CD4-positive, alpha-beta T cell treated with Interleukin-1 beta for 1 hour (primary cell): ENCODE measurements at regions not wholly inside any gene's neighbourhood (a gene's known extent, or its start where the extent isn't known, plus 50 kb on each side); places are given as distances from the start of the nearest gene placed in this dataset.

ENCODE experiments used
- DNase-seq, 2 donors: peaks; one replicate each; pipeline ENCODE4 v3.0.0-alpha.2; 2020 to 2022

DNA sequence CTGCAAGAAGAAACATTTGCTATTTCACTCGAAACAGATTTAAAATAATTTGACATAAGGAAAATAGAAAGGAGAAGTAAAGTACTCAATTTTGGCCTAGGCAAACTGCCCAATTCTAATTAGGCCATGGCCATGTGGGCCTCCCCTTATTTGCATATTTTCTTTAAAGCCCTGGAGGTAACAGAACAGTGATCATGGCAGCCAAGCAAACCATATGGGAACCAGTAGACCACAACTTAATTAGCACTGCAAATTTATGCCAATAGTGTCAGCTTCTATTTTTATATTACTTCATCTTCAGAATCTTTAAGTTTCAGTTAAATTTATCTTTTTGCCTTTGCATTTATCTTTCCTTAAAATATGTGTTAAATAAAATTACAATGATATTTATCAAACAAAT, 63.3 kb upstream of the THSD7A start:
- no peak for DNase-seq

DNA sequence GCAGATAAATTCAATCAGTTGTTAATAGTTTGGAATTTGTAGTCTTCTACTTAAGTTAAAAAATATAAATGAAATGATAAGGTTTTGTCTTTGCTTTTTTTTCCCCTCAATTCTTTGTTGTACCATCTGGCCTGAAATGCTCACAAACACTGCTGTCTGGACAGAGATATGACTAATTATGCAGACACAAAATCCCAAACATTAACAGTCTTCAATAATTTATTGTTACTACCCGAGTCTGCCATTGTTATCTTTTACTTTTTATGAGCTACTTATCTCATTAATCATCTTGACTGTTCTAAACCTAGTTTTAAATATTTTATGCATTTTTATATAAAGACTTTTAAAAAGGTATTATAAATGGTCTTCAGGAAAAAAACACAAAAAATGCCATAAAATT, 64.7 kb upstream of the THSD7A start:
- DNase-seq = no peak

DNA sequence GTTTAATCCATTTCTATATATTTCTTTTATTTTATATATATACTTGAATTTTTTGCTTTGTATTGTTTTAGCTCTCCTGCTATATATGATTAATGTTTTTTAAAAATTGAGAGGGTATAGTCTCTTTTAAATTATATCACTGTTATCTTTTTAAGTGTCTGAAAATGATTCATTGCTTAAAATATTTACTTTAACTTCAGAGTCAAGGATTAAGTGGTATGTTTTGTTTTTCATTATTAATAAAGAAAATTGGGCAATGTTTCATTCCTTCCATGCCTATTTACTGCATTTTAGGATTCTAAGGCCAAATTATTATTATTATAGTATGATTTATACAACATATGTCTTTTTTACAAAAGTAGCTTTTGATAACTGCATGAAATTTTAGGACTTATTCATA, 67.2 kb upstream of the THSD7A start:
- no peak for DNase-seq

DNA sequence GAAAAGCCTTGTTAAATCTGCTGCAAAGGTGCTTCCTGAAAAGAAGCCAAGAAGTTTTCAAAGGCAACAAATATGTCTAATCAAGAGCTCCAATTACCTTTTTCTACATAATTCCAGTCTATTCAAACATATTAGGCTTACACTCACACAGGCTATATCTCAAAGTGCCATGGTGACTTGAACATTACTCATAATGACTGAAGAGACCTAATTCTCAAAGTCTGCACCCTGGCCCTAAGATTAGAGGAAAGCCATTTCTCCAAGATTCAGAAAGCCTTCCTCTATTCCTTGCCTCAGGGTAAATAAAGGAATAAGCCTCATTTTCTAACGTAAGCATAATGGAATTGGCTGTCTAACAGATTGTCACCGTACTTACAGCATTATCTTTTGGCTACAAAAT, 78.3 kb upstream of the THSD7A start:
- no peak for DNase-seq

DNA sequence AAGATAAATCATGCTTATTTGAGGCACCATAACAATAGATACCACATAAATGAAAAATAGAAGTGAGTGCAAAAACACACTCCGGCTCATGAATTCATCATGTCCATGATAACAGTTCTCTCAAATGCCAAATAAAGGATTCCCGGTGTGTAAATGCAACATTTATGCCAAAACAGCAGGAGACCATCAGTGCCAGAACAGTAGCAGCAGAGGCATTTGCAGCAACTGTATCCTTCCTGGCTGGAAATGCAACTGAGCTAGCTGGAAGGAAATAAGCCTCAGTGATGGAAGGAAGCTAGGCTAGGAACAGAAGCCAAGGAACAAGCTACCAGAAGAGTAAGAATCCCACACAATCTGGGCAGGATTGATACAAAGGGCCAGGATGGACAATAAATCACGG, 79.9 kb upstream of the THSD7A start:
- no peak for DNase-seq

DNA sequence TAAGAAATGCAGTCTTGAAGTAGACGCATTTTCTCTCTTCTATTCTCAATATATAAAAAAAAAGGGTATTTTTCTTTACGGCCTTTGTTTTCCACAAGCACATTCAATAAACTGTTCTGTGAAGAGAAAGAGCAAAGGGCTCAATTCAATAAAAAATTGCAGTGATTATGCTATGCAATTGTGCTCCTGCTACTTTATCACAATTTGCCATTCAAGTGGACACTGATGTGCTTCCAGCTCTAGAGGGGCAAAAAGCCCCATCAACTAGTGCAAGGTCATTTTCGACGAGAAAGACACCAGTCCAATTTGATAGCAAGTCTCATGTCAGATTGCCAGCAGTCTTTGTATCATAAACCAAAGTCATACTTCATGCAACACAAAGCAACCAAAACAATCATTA, 82.6 kb upstream of the THSD7A start:
- DNase-seq = no peak

DNA sequence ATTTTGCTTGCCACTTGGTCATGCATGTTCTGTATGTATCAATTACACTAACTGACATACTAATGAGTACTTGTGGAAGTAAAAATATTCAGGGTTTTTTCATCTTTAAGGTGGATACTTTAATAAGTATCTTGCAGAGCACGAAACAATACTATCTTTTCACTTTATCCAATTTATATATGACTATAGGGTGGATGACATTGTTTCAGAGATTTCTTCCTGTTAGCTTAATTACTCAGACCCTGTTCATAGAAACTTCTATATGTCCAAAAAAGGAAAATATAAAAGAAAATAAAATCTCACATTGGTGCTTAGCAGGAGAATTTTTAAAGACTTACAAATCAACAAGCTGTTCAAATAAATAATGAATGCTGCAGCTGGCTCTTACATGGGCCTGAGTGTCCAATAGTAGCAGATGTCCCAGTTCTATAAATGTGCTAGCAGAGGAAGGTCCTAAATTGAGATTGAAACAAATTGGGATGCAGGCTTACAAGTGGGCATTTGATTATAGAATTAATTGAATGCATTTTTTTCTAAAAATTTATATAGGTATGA, 91.5 kb upstream of the THSD7A start:
- no peak for DNase-seq

DNA sequence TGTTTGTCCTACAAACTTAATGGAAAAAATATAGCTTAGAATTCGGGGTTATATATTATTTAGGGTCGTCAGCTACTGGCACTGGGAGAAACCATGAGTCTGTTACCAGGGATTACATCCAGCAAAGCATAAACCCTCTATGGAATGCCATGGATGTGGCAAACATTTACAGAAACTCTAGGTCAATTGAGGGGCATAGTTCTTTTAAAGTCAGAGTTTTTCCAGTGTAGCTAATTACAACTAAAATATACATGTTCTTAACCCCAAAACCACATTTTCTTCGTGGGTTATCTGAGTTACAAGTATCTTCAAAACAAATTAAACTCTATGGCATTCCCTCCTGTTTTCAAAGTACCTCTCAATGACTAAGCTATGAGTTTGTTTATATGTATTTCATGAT, 99.3 kb upstream of the THSD7A start:
- DNase-seq = no peak

DNA sequence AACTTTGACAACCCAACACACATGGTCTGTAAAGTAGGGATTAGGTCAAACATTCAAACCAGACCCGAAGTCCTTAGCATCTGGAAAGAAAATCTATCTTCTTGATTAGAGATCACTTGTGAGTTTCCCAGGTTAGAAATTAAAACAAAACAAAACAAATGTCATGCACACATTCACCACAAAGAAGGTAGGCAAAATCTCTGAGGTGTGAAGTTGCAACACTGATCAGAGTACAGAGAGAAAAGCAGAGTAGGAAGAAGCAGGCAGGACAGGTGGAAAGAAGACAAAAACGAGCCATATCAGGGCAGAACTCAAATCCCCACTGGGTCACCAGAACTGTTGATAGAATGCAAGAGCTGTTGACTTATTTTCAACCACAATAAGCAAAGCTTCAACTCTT, 102.8 kb upstream of the THSD7A start:
- DNase-seq = no peak

DNA sequence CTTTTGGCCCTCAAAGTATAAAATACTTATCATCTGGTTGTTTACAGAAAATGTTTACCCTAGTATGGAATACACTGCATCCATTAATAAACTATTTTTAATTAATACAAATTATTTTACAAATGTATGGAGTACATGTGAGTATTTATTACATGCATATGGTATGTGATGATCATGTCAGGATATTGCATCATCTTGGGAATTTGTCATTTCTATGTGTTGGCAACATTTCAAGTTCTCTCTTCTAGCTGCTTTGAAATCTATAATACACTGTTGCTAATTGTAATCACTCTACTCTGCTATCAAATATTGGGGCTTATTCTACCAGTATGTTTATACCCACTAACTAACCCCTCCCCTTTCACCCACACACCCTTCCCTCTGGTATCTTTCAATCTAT, 103.9 kb upstream of the THSD7A start:
- DNase-seq = no peak

DNA sequence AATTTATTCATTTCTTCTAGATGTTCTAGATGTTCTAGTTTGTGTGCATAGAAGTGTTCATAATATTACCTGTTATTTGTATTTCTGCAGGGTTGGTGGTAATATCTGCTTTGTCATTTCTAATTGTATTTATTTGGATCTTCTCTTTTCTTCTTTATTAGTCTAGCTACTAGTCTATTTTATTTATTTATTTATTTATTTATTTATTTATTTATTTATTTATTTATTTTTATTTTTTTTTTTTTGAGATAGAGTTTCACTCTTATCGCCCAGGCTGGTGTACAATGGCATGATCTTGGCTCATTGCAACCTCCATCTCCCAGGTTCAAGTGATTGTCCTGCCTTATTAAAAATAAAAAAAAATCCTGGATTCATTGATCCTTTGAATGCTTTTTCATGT, 114.8 kb upstream of the THSD7A start:
- DNase-seq = no peak

DNA sequence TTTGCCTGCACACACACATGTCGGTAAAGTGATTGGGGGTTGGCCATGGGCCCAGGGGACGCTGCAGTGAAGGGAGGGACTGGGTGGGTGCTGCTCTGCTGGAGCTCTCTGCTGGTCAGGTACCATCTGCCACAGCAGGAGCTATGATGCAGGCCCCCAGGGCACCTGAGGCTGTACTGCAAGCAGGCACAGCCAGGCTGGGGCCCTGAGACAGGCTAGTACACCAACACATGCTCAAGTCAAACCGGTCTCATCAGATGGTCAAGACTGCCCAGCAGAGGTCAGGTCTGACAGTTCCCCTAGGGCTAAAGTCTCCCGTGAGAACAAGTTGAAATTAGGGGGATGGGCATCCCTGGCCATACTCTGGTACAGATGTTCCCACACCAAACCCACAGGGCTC, 118.3 kb upstream of the THSD7A start:
- no peak for DNase-seq

DNA sequence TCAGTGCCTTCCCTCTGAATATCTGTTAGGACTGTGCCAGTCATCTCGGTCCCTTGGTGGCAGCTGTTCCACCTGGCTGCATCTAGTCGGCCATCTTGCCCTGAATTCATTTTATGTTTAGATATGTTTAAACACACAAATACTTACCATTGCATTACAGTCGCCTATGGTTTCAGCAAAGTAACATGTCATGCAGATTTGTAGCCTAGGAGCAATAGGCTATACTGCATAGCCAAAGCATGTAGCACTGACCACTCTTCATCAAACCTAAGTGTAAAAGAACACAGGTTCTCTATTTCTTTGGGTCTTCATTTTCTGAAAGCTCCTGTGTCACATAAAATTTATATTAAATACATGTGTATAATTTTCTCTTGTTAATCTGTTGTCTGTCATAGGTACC, 118.9 kb upstream of the THSD7A start:
- no peak for DNase-seq

DNA sequence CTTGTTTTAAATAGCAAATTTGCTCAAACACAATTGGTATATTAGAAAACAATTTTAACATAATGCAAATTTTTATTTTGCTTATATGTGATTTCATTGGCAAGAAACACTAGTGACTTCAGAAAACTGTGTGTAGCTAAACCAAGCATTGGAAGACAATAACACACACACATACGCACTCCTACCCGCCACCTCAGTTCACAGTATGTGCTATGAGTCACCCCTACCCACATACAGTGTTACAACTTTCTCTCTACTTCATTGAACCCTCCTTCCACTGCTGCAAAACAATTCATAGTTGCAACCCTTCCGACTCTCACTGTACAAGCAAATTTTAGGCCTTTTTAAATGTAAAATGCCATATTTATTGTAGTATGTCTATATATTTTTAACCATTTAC, 119.9 kb upstream of the THSD7A start:
- DNase-seq = no peak

DNA sequence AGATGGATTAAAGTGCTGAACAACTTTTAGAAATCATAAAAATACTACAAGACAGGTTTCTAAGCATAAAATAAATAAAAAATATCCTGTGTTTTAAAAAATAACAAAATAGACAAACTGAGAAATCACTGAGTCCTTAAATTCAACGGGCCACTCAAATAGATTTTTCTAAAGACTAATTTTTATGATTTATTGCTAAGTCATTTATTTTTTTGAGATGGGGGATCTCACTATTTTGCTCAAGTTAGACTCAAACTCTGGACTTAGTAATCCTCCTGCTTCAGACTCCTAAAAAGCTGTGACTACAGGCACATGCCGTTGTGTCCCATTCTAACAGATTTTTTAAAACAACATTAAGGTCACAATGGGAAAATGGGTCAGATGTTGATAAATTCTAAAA, 121.0 kb upstream of the THSD7A start:
- no peak for DNase-seq

DNA sequence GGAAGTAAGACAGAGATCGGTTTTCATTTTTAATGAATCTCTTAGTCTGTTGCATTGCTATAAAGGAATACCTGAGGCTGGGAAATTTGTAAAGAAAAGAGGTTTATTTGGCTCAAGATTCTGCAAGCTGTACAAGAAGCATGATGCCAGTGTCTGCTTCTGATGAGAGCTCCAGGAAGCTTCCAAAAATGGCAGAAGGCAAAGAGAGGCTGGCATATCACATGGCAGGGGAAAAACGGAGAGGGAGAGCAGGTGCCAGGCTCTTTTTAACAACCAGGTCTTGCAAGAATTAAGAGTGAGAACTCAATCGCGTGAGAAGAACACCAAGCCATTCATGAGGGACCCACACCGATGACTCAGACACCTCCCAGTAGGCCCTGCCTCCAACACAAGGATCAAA, 125.0 kb upstream of the THSD7A start:
- no peak for DNase-seq

DNA sequence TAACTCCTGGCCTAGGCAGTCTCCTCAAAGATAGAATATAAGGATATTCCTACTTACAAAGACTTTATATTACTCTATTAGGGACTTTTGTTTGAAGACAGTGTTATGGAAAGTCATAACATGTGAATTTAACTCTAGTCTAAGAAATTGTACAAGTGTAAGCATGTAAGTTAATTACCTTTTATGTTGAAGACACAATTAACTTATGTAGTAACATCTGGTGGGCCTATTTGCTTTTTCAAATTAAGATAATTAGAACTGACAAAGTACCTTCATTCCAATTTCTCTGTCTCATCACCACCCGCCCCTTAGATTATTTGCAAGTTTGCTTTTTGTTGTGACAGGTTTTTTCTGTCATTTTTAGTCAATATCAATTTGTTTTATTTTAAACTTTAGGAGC, 126.0 kb upstream of the THSD7A start:
- no peak for DNase-seq

DNA sequence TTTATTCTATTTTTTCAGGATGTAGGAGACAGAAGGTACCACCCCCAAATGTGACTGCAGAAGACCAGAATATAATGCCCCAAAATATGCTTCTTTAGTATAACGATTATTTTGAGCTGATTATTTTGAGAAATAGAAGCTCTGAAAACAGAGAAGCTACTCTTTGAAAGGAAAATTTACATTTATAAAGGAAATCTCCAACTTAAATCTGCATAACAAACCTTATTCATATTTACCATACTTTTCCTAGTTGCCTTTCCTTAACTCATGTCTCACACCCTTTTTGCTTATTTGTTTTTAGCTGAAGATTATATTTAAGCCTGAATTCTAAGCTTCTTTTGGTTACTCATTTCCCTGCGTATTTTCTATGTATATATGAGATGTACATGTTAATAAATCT, 127.1 kb upstream of the THSD7A start:
- no peak for DNase-seq

DNA sequence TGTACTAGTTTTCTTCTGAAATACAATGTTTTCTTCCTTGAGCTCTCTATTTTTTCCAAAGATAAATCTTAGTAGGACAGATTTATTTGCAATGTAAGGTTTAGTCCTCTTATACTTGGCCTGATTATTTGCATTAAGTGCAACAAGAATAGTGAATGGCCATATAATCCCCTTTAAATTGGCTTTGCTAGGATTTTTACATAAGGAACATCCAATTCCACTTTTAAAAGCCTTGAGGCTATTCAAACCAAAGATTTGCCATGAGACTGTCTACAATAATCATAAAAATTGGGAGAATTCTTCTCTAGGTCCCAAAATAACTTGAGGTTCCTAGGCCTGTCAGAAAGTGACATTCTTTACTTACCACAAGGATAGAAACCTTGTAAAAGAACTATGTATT, 128.6 kb upstream of the THSD7A start:
- no peak for DNase-seq

DNA sequence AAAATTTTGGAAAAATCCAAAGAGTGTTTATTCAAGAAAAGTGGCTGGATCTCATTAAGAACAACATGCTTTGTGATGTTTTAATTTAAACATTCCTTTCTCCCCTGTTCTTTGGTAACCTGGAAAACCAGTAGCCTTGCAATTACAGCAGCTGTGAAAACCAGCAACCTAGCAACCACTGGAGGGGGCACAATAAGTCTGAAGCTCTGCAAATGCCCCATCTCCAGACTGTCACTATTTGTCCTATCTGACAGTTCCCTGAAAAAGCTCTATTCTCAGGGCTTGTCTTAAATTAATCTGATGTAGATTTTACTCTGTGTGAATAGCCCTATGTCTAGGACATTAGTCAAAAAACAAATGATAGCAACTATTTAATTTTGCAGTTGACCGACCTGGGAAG, 137.6 kb upstream of the THSD7A start:
- no peak for DNase-seq

DNA sequence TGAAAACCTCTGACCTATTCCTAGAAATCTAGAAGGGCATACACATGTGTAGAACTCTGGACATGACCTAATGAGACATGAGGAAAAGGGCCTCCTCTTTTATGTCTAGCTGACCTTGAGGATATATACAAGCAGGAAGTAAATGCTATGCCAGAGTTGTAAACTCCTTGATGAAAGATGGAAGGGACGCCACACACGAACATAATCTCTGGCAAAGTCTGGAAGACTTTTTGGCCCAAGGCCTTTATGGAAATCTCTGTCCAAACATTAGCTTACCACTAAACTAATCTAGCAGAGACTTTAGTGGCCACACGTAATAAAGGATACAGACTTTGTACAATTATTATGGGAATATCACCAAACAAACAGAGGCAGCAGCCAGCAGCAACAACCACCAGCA, 138.1 kb upstream of the THSD7A start:
- DNase-seq = no peak

DNA sequence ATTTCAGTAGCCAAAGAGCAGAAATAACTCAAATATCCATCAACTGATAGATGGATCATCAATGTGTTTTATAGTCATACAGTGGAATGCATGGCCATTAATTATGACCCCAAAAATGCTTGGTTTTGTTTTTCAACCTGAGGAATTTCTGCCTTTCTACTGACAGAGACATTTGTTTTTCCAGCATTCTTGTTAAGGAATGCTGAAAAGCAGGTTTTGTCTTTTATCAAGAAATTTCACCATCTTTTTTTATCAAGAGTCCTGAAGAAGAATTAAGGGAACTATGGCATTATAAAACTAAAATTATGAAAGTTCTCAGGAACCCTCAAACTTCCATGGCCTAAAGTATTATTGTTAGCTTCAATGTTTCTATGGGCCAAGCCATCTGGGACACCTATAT, 153.4 kb upstream of the THSD7A start:
- no peak for DNase-seq

DNA sequence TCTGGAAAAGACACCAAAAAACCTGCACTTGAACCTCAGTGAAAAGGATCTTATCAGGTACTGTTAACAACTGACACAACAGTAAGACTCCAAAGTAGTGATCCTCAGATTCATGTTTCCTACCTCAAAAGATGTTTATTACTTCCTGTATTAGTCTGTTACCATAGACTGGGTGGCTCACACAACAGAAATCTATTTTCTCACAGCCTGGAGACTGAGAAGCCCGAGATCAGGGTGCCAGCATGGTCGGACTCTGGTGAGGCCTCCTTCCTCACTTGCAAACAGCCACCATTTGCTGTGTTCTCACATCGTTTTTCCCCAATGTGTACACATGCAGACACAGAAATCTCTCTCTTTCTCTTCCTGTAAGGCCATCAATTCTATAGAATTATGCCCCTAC, 154.0 kb upstream of the THSD7A start:
- DNase-seq = no peak

DNA sequence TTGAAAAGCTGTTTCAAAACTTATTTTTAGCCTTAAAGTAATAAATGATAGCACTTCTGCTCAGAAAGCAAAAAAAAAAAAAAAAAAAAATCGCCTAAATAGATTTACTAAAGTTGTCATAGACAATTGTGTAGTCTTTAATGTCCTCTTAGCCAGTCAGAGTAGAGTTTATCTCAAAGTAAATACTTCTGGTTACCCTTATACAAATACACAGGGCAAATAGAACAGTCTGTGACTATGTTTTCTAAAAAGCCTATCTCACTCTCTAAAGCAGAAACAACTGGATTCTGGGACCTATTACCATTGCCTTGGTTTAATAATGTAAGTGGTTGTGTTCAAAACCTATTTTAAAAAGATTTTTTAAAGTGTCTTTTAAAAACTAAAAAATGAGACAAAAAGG, 156.2 kb upstream of the THSD7A start:
- DNase-seq = no peak

DNA sequence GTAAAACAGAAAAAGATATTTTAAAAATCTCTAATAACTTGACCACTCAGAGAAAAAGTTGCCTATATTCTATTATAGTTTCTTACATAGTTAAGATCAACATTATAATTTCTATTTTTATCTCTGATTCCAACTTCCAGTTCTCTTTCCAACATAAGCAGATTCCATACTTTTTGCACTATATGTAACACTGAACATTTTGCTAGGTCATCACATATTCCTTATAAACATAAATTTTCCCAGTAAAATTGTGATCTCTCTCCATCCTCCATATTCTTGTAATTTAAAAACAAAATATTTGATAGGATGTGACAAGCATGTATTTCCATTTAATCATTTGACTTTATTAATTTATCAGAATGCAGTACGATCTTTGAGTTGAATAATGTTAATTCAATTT, 170.4 kb upstream of the THSD7A start:
- no peak for DNase-seq

DNA sequence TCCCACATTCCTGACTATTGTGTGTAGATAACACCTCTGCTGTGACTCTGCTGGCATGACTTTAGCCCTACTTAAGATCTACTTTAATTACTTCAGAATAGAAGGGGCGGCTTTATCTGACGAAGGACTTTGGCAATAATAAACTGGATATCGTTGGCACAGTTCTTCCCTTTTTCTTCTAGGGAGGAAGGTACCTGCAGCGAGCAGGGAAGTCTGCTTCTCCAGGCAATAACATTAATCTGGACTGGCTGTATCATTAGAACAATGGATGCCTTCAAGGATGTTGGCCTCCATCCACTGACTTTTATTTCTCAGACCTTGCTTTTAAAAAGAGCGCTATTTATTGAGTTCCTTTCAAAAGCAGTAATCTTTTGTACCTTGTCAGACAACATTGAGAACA, 172.6 kb upstream of the THSD7A start:
- DNase-seq = no peak
